ENCODE measurements at regions not wholly inside any gene's neighbourhood (a gene's known extent, or its start where the extent isn't known, plus 50 kb on each side); places are given as distances from the start of the nearest gene placed in this dataset.

DNA sequence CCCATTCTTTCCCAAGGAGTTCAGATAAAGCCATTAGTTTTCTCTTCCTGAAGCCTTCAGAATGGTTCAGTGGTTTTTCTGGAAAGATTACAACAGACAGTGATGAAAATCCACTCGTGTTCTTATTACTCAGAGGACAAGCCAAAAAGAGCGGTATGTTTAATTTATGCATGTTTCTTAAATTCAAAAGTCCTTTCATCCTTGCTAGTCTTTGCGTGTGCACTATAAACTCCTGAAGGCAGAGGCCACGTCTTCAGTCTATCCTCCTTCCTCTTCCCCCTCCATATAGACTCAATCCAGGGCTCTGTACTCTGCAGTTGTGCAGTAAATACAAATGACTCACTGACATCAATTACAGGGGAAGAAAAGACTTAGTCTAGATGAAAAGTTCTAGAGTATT, 409.2 kb upstream of the PLXNA2 start:
- TF ChIP-seq, protein P1, sequence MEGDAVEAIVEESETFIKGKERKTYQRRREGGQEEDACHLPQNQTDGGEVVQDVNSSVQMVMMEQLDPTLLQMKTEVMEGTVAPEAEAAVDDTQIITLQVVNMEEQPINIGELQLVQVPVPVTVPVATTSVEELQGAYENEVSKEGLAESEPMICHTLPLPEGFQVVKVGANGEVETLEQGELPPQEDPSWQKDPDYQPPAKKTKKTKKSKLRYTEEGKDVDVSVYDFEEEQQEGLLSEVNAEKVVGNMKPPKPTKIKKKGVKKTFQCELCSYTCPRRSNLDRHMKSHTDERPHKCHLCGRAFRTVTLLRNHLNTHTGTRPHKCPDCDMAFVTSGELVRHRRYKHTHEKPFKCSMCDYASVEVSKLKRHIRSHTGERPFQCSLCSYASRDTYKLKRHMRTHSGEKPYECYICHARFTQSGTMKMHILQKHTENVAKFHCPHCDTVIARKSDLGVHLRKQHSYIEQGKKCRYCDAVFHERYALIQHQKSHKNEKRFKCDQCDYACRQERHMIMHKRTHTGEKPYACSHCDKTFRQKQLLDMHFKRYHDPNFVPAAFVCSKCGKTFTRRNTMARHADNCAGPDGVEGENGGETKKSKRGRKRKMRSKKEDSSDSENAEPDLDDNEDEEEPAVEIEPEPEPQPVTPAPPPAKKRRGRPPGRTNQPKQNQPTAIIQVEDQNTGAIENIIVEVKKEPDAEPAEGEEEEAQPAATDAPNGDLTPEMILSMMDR (IDR thresholded peaks at IDR 0.05; ENCODE audit: insufficient read depth, low read depth, low read length): no peak
- TF ChIP-seq EZH2 (IDR thresholded peaks at IDR 0.05; ENCODE audit: insufficient read depth, low read length): no peak
